Kidney (tissue), 13 donors: ENCODE measurements at regions not wholly inside any gene's neighbourhood (a gene's known extent, or its start where the extent isn't known, plus 50 kb on each side); places are given as distances from the start of the nearest gene placed in this dataset.

Source experiments
- DNase-seq, 5 donors: peaks; one replicate each; pipeline ENCODE4 v3.0.0-alpha.2; 2013 to 2020
- FAIRE-seq: peaks from 2 replicates; lab custom pipeline; 2012; peaks lifted over from hg19 to GRCh38; lab: Jason Lieb, UNC
- H3K27ac ChIP-seq, 2 donors: one replicate each; pipeline ENCODE4 v1.7.0; 2013; ENCODE audit warnings: low read depth in 2 of 2, low read length in 2 of 2, inconsistent platforms in 1 of 2
- H3K27me3 ChIP-seq: one replicate; pipeline ENCODE4 v1.7.1; 2013; ENCODE audit warnings: low read length, inconsistent platforms; ENCODE audit not compliant: control insufficient read depth, insufficient read depth
- H3K36me3 ChIP-seq, 3 donors: one replicate each; pipeline versions ENCODE4 v1.7.0 to v1.7.1; 2013; ENCODE audit warnings: low read length in 3 of 3, control low read depth in 1 of 3, inconsistent platforms in 1 of 3; ENCODE audit not compliant: insufficient read depth in 3 of 3, control insufficient read depth in 2 of 3
- H3K4me1 ChIP-seq, 3 donors: one replicate each; pipeline versions ENCODE4 v1.7.0 to v1.7.1; 2013; ENCODE audit warnings: low read length in 3 of 3, inconsistent platforms in 1 of 3, low read depth in 1 of 3; ENCODE audit not compliant: control insufficient read depth in 2 of 3, insufficient read depth in 2 of 3
- H3K4me3 ChIP-seq, 3 donors: one replicate each; pipeline versions ENCODE4 v1.7.0 to v1.8.1; 2013; ENCODE audit warnings: low read length in 3 of 3, control low read depth in 1 of 3, inconsistent platforms in 1 of 3
- H3K9ac ChIP-seq, 3 donors: one replicate each; pipeline versions ENCODE4 v1.7.0 to v1.7.1; 2013; ENCODE audit warnings: low read length in 3 of 3, control low read depth in 1 of 3, inconsistent platforms in 1 of 3
- H3K9me3 ChIP-seq, 3 donors: one replicate each; pipeline versions ENCODE4 v1.7.0 to v1.7.1; 2013; ENCODE audit warnings: low read length in 3 of 3, control low read depth in 1 of 3, inconsistent platforms in 1 of 3; ENCODE audit not compliant: control insufficient read depth in 2 of 3, insufficient read depth in 1 of 3
- intact Hi-C: fragments of 100-400 bp; cut with DNase I; formaldehyde crosslinking; loops from one replicate; pipeline ENCODE4 v1.11.1; 2022
- TF ChIP-seq, protein P1 (sequence below): IDR thresholded peaks from 3 replicates; pipeline ENCODE4 v1.5.1; 2012; ENCODE audit warnings: mild to moderate bottlenecking, moderate library complexity, borderline replicate concordance; ENCODE audit not compliant: insufficient read depth; ENCODE audit errors: extremely low read depth
- donor health status: control.
- donor health status: control.
- donor health status: control.
- donor health status: control.
- donor health status: control.
- donor health status: DM: yes; HTN: yes; CAD: no.
- donor health status: Normal renal cell carcinoma (clear cell type).

DNA sequence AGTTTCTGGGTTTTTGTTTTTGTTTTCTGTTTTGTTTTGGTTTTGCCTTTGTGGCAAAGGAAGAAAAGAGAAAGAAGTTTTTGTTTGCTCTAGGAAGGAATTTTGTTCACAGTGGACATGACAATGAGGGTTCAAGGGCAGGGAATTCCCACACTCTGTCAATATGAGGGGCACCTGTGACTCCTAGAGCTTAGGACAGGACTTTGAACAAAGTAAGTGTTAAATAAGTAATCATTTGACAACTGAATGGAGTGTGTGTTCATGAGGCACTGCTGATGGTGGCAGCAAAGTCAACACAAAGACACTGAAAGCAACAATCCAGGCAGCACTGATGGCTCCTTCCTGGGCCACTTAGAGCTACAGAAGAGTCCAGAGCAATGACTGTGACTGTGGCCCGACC lies 1381.1 kb upstream of the LRRTM3 start:
- Histone ChIP-seq H3K4me3 (no peak overlapping the region), H3K36me3 (no peaks in the 10 kb centered on the region), H3K27me3 (no peaks in the 10 kb centered on the region), H3K4me1 (no peaks in the 10 kb centered on the region), H3K27ac (no peak overlapping the region), H3K9me3 (no peaks in the 10 kb centered on the region), H3K9ac (no peak overlapping the region)
- TF ChIP-seq, protein P1, sequence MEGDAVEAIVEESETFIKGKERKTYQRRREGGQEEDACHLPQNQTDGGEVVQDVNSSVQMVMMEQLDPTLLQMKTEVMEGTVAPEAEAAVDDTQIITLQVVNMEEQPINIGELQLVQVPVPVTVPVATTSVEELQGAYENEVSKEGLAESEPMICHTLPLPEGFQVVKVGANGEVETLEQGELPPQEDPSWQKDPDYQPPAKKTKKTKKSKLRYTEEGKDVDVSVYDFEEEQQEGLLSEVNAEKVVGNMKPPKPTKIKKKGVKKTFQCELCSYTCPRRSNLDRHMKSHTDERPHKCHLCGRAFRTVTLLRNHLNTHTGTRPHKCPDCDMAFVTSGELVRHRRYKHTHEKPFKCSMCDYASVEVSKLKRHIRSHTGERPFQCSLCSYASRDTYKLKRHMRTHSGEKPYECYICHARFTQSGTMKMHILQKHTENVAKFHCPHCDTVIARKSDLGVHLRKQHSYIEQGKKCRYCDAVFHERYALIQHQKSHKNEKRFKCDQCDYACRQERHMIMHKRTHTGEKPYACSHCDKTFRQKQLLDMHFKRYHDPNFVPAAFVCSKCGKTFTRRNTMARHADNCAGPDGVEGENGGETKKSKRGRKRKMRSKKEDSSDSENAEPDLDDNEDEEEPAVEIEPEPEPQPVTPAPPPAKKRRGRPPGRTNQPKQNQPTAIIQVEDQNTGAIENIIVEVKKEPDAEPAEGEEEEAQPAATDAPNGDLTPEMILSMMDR = no peak
- no peak for FAIRE-seq
- intact Hi-C loops = no loop called here
- no peak for DNase-seq

DNA sequence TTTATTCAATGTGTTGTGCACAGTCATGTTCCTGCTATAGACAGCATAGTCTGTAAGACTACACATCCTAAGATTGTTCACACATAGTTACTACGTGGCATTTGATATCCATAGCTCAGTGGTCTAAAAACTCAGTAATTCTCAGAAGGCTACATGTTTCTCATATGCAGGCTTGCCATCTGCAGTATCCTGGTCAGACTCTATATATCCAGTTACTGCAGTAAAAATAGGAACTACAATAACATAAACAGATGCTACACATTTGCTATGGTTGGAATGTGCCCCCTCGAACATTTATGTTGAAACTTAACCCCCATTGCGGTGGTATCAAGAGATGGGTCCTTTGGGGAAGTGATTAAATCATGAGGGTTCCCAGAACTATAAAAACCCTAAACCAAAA lies 1377.8 kb upstream of the LRRTM3 start:
- no peaks in the 10 kb centered on the region for H3K27me3 ChIP-seq
- FAIRE-seq (no peak), DNase-seq (no peak)
- H3K4me3 ChIP-seq = no peak overlapping the region
- TF ChIP-seq, protein P1 = no peak
- intact Hi-C loops = no loop called here
- H3K36me3 ChIP-seq = no peaks in the 10 kb centered on the region
- H3K9ac ChIP-seq = no peak overlapping the region
- H3K9me3 ChIP-seq = no peaks in the 10 kb centered on the region
- no peak overlapping the region for H3K27ac ChIP-seq
- no peaks in the 10 kb centered on the region for H3K4me1 ChIP-seq

DNA sequence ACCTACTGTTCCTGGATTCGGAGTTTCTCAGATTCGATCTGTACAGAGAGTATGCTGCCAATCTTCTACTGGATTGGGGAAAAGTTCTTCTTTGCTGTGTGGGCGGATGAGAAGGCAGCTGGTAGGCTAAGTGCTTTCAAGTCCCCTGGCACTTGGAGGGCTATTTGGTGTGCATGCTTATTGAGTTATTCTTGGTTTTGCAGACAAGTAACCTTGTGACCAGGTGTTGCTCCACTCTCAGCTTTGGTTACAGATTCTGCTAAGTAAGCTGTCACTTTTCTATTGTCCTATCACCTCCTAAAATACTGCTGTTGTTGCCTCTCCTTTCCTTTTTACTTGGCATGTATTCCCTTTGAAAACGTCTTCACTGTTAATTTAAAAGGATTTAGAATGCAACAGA lies 1375.1 kb upstream of the LRRTM3 start:
- H3K9me3 ChIP-seq = no peaks in the 10 kb centered on the region
- intact Hi-C loops = no loop called here
- no peak for FAIRE-seq
- no peaks in the 10 kb centered on the region for H3K4me1 ChIP-seq
- H3K36me3 ChIP-seq = no peaks in the 10 kb centered on the region
- no peaks in the 10 kb centered on the region for H3K27me3 ChIP-seq
- no peak overlapping the region for H3K9ac ChIP-seq
- no peak overlapping the region for H3K27ac ChIP-seq
- DNase-seq = no peak
- TF ChIP-seq, protein P1 = no peak
- H3K4me3 ChIP-seq = no peak overlapping the region

DNA sequence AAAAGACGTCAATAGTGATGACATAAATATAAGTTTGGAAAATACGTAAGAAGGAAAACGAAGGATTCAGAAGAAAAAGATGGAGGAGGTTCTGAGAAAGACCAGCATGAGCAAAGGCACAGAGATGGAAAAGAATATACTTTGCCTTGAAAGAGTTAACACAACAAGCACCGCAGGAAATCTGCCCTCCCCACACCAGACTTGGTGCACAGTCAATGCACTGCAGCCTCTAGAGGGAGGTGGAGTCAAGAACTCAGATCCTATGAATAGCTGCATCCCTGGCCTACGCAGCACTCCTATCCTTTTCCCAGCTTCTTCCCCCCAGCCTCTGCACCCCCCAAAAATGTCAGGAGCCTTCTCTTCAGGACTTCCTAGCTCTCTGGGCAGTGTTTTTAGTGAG lies 1370.6 kb upstream of the LRRTM3 start:
- DNase-seq = no peak
- FAIRE-seq = no peak
- intact Hi-C loops = no loop called here
- H3K36me3 ChIP-seq = no peaks in the 10 kb centered on the region
- no peaks in the 10 kb centered on the region for H3K9me3 ChIP-seq
- H3K27me3 ChIP-seq = no peaks in the 10 kb centered on the region
- H3K4me1 ChIP-seq = no peaks in the 10 kb centered on the region
- H3K4me3 ChIP-seq = no peak overlapping the region
- H3K9ac ChIP-seq = no peak overlapping the region
- TF ChIP-seq, protein P1 = no peak
- H3K27ac ChIP-seq = no peak overlapping the region
